Endothelial cell of umbilical vein (primary cell): ENCODE measurements at regions not wholly inside any gene's neighbourhood (a gene's known extent, or its start where the extent isn't known, plus 50 kb on each side); places are given as distances from the start of the nearest gene placed in this dataset.
A peak's percentile ranks its signal among the peaks of the same experiment; 100 is the strongest.

Experiments
- BruUV-seq: library from RNA; stranded (reverse); fragments of 400-500 nt; replicated peaks from 2 replicates; lab custom pipeline; 2021; lab: Mats Ljungman, UMichigan
- CTCF ChIA-PET: fragments of 300-600, 350-600 bp; sonication (Branson Sonifier 250); formaldehyde crosslinking; loops from one replicate; lab custom pipeline; 2021; ENCODE audit warnings: antibody characterized with exemption, inconsistent platforms; lab: Charles Lee
- POLR2A ChIA-PET: fragments of 300-600, 350-600 bp; sonication (Branson Sonifier 250); formaldehyde crosslinking; loops from one replicate; lab custom pipeline; 2021; ENCODE audit warnings: antibody characterized with exemption, inconsistent platforms; lab: Charles Lee
- DNase-seq: peaks from one replicate; pipeline ENCODE4 v3.0.0-alpha.2; 2011; ENCODE audit warnings: low read depth, low spot score
- FAIRE-seq: peaks from 2 replicates; lab custom pipeline; 2011; peaks lifted over from hg19 to GRCh38; lab: Jason Lieb, UNC
- H2AFZ ChIP-seq: 2 replicates; pipeline ENCODE4 v1.6.0; 2012; ENCODE audit warnings: low read depth, low read length, control low read depth, inconsistent platforms
- H3K27ac ChIP-seq: 2 replicates; pipeline ENCODE4 v1.5.1; 2011; ENCODE audit warnings: low read depth, mild to moderate bottlenecking, control low read depth, low read length, moderate library complexity; ENCODE audit not compliant: insufficient read depth
- H3K27me3 ChIP-seq, 2 experiments: 2 replicates each; pipeline versions ENCODE4 v1.6.0 to v1.6.1; 2011; ENCODE audit warnings: low read length in 2 of 2, mixed read lengths in 1 of 2; ENCODE audit not compliant: control insufficient read depth in 2 of 2, insufficient read depth in 2 of 2
- H3K36me3 ChIP-seq, 2 experiments: 2 replicates in 1 of 2; 3 replicates in 1 of 2; pipeline ENCODE4 v1.5.1; 2011; ENCODE audit warnings: low read length in 2 of 2, mild to moderate bottlenecking in 1 of 2, moderate library complexity in 1 of 2; ENCODE audit not compliant: control insufficient read depth in 2 of 2, insufficient read depth in 2 of 2; ENCODE audit errors: extremely low read depth in 1 of 2
- H3K4me1 ChIP-seq: 3 replicates; pipeline ENCODE4 v1.5.1; 2011; ENCODE audit warnings: mild to moderate bottlenecking, low read length; ENCODE audit not compliant: control insufficient read depth, insufficient read depth; ENCODE audit errors: extremely low read depth
- H3K4me2 ChIP-seq: 2 replicates; pipeline ENCODE4 v1.6.1; 2011; ENCODE audit warnings: low read length, control low read depth, mixed read lengths; ENCODE audit not compliant: insufficient read depth
- H3K4me3 ChIP-seq, 3 experiments: fragments of 200-600 bp in 1 of 3; sonication (generic), shearing (Covaris generic) in 1 of 3; replicated peaks in 1 of 3; 2 replicates each; pipeline ENCODE4 v1.5.1; 2011 to 2016; ENCODE audit warnings: control low read depth in 3 of 3, low read length in 3 of 3, mild to moderate bottlenecking in 2 of 3, inconsistent platforms in 1 of 3, low read depth in 1 of 3, moderate library complexity in 1 of 3; ENCODE audit not compliant: insufficient read depth in 1 of 3
- H3K79me2 ChIP-seq: 2 replicates; pipeline ENCODE4 v1.6.0; 2012; ENCODE audit warnings: low read length, inconsistent platforms; ENCODE audit not compliant: control insufficient read depth, insufficient read depth
- H3K9ac ChIP-seq: replicated peaks from 2 replicates; pipeline ENCODE3; 2011; ENCODE audit warnings: low read length, control low read depth; ENCODE audit not compliant: insufficient read depth; ENCODE audit errors: extremely low read depth
- H3K9me1 ChIP-seq: replicated peaks from 3 replicates; pipeline ENCODE4 v1.6.0; 2011; ENCODE audit warnings: mild to moderate bottlenecking, low read length; ENCODE audit not compliant: control insufficient read depth, insufficient read depth; ENCODE audit errors: extremely low read depth
- H3K9me3 ChIP-seq: replicated peaks from 2 replicates; pipeline ENCODE4 v1.5.1; 2012; ENCODE audit warnings: low read length, inconsistent platforms; ENCODE audit not compliant: control insufficient read depth, insufficient read depth
- H4K20me1 ChIP-seq: replicated peaks from 2 replicates; pipeline ENCODE3; 2011; ENCODE audit warnings: mild to moderate bottlenecking, low read length; ENCODE audit not compliant: control insufficient read depth, insufficient read depth; ENCODE audit errors: extremely low read depth
- CTCF ChIP-seq, 2 donors: IDR thresholded peaks; 1 replicate in 1 of 2; 2 replicates in 1 of 2; pipeline ENCODE4 v1.5.1; 2011; ENCODE audit warnings: low read length in 2 of 2, mild to moderate bottlenecking in 2 of 2, moderate library complexity in 2 of 2, control low read depth in 1 of 2, inconsistent platforms in 1 of 2, low read depth in 1 of 2; ENCODE audit not compliant: insufficient read depth in 1 of 2; ENCODE audit errors: extremely low read depth in 1 of 2
- EZH2 ChIP-seq: IDR thresholded peaks from 2 replicates; pipeline ENCODE4 v1.6.1; 2012; ENCODE audit warnings: borderline replicate concordance, low read depth, mild to moderate bottlenecking, moderate library complexity, low read length, inconsistent platforms; ENCODE audit not compliant: severe bottlenecking
- FOS ChIP-seq: IDR thresholded peaks from 2 replicates; pipeline ENCODE4 v1.6.1; 2011; ENCODE audit warnings: mild to moderate bottlenecking, low read length, moderate library complexity, borderline replicate concordance; ENCODE audit not compliant: insufficient read depth
- GATA2 ChIP-seq: IDR thresholded peaks from 2 replicates; pipeline ENCODE4 v1.7.0; 2011; ENCODE audit warnings: low read depth, mild to moderate bottlenecking, moderate library complexity, mixed read lengths, low read length; ENCODE audit not compliant: insufficient read length, insufficient read depth
- JUN ChIP-seq: IDR thresholded peaks from 2 replicates; pipeline ENCODE4 v1.6.1; 2011; ENCODE audit warnings: borderline replicate concordance, low read depth; ENCODE audit not compliant: insufficient read length, insufficient read depth
- MAX ChIP-seq: IDR thresholded peaks from 2 replicates; pipeline ENCODE4 v1.6.1; 2011; ENCODE audit not compliant: insufficient read depth, insufficient read length
- MYC ChIP-seq: IDR thresholded peaks from one replicate; pipeline ENCODE4 v1.6.1; 2011; ENCODE audit warnings: mild to moderate bottlenecking, low read depth, low read length
- POLR2A ChIP-seq: IDR thresholded peaks from 2 replicates; pipeline ENCODE4 v1.6.1; 2012; ENCODE audit warnings: low read depth, mild to moderate bottlenecking, control low read depth, low read length
- POLR2AphosphoS5 ChIP-seq: IDR thresholded peaks from 2 replicates; pipeline ENCODE4 v1.6.1; 2012; ENCODE audit warnings: low read depth, mild to moderate bottlenecking, control low read depth, low read length, moderate library complexity; ENCODE audit not compliant: insufficient read depth
- dilution Hi-C: fragments of 300-500 bp; cut with MboI; formaldehyde crosslinking; loops from one replicate; pipeline ENCODE4 v1.15.0; 2019; ENCODE audit warnings: low sequenced_read_pairs; ENCODE audit not compliant: extremely low pct_ligation_motif_present
- intact Hi-C: fragments of 100-400 bp; cut with micrococcal nuclease; formaldehyde crosslinking; loops from one replicate; pipeline ENCODE4 v1.10.0; 2022

- ChIA-PET POLR2A (no interaction called here), CTCF (no interaction called here)
- intact Hi-C loops (no loop called here), dilution Hi-C loops (no loop called here)
- BruUV-seq, result no TSS peak
- Histone ChIP-seq H3K27ac (no peak overlapping the region), H3K36me3 (no peaks in the 10 kb centered on the region), H3K4me3 (no peak overlapping the region), H3K27me3 (no peaks in the 10 kb centered on the region), H3K9ac (no peak overlapping the region), H3K9me1 (no peaks in the 10 kb centered on the region), H3K4me2 (no peak overlapping the region), H3K4me1 (no peaks in the 10 kb centered on the region), H3K79me2 (no peaks in the 10 kb centered on the region), H2AFZ (no peak overlapping the region), H4K20me1 (no peaks in the 10 kb centered on the region), H3K9me3 (no peaks in the 10 kb centered on the region)
- FAIRE-seq (peak; percentile 21), DNase-seq (no peak)
- no peak for TF ChIP-seq POLR2A
- TF ChIP-seq MAX, result no peak
- no peak for TF ChIP-seq JUN
- no peak for TF ChIP-seq FOS
- TF ChIP-seq CTCF (IDR thresholded peaks at IDR 0.05; ENCODE audit: extremely low read depth in 1 of 2, insufficient read depth in 1 of 2, low read depth in 1 of 2, low read length in 2 of 2), result no peak
- TF ChIP-seq EZH2, result no peak
- no peak for TF ChIP-seq MYC
- TF ChIP-seq GATA2, result no peak
- TF ChIP-seq POLR2AphosphoS5, result no peak
Measured at GRCh38 chr1:173355281-173356031, 121.7 kb upstream of the PRDX6 start.
